Occipital lobe (tissue), 1 donor: ENCODE measurements at regions not wholly inside any gene's neighbourhood (a gene's known extent, or its start where the extent isn't known, plus 50 kb on each side); places are given as distances from the start of the nearest gene placed in this dataset.

ENCODE experiments used
- DNase-seq: peaks from one replicate; lab custom pipeline; 2025; lab: John Stamatoyannopoulos, UW

DNA sequence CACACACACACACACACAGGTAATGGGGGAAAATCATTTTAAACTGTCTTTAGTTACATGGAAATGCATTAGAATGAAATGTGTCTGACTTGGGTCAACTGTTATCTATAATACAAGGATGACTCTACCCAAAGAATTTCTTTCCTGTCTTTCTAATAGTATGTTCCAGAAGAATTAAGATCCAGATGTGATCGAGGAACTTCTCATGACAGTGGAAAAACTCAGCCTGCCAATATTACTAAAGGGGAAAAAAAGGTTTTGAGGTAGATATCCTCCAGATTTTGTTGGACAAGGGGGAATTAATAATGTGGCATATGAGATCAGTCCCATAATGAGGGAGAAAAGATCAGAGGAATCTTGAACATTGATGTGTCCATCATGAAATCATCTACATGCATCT lies 190.6 kb upstream of the MAP3K1 start:
- no peak for DNase-seq

DNA sequence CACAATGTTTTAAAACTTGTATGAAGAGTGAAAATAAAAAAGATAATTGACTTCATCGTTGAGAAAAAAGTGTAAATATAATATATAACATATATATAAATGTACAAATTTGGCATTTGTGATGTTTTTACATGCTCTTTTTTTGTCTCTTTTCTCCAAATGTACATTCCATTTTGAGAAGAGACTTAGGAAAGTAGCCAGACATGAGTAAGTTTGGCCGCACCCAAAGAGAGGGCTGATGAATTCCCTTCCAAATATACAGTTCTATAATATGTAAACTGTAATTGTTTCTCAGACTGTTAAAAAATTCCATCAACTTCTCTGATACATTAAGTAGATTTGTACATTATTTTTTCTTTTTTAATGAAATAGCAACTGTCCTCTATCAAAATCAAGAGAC lies 193.2 kb upstream of the MAP3K1 start:
- DNase-seq = no peak

DNA sequence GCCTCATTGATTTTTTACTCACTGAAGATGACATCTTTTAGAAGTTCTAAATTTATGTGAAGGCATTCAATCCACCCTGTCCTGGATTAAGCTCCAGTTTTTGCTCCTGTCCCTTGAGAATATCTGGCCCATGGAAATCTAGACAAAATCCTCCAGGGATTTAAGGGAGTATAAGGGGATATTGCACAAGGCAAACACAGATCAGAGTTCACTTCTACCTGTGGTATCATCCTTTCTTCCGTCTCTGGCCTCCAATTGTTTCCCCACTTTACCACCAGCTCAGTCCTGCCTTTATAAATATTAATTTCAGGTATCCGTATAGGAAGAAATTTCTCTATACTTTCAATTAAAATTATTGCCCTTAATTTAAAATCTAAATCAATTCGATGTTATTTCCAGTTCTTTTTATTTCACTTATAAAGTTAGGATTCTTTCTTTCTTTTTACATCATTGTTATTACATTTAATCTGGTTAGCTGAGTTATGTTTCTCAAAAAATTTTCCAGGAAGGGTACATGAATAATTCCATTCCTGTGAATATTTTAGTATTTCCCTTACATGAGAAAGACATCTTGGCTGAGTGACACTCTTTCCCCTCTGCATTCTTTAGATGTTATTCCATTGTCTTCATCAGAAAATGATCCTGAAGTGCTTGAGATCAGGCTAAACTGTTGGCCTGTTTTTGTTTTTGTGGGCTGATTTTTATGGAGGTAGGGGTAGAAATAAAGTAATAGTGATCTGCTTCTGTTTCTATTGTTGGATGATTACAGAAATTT lies 194.3 kb upstream of the MAP3K1 start:
- DNase-seq = no peak

DNA sequence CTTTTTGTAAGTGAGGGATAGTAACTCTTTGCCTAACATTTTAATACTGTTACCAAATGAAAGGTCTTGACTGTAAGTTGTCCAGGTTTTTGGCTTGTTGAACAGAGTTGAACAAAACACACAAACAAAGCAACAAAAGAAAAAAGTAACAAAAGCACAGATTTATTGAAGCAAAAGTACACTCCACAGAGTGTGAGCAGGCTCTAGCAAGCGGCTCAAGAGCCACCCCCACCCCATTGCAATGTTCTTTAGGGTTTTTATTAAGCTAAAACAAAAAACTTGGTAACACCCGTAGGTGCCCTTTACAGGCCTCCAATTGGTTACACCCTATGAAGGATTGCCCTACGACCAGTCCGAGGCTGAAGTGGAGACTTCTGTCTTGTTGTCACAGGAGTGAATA lies 197.4 kb upstream of the MAP3K1 start:
- no peak for DNase-seq

DNA sequence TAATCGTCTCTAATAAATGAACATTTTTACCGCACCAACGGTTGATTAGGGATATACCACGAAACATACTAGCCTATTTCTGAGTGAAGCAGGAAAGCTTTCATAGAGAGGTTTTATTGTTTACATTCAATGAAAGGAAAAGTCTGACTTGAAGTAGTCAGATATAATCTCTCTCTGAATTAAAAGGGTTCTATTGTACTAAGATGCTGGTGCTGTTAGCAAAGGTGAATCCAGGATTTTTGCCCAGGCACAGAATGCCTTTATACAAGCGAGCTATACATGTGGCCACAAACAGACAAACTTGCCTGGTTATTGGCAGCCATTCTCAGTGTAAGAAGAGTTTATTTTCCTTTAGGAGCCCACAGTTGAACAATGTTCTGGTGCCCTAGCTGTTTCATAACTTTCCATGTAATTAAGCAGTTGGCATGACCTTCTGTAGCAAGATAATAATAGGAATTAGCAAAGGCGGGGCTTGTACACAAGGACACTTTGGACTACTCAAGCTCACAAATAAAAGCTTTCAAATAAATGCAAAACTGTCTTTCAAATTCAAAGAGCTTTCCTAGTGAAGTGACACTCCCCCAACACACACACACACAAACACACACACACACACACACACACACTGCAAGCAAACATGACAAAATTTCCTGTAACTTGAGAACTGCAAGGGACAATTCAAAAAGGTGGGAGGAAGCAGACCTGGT lies 198.7 kb upstream of the MAP3K1 start:
- no peak for DNase-seq

DNA sequence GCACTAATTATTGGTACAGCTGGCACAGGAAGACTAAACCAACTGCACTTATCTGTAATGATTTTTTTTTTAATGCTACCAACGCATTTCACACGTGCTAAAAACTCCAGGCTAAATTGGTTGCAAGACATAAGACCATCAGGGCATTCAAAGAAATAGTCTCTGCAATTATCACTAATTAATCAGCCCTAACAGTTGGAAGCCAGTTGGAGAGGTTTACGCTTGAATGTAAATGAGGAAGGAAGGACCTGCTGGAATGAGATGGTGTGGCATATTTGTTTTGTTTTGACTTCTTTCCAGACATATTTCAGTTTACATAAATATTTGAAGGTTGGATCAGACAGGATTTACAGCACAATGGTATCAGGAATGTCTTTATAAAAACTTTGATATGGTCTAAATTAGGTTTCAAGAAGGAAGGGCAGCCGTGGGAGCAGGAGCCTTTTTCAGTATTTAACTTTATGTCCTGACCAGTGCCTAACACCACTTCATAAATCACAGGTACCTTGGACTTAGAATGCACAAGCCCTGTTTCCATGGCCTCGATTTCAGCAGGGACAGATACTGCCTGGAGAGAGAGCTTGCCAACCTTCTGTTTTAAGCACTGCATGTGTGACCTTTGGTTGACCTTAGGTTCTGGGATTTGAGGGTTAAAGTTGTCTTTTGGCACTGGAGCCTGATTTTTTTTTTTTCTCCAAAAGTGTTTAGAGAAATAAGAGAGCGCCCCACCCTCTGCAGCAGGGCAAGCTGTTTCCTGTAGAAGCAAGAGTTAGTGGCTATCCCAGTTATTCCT lies 199.8 kb upstream of the MAP3K1 start:
- no peak for DNase-seq

DNA sequence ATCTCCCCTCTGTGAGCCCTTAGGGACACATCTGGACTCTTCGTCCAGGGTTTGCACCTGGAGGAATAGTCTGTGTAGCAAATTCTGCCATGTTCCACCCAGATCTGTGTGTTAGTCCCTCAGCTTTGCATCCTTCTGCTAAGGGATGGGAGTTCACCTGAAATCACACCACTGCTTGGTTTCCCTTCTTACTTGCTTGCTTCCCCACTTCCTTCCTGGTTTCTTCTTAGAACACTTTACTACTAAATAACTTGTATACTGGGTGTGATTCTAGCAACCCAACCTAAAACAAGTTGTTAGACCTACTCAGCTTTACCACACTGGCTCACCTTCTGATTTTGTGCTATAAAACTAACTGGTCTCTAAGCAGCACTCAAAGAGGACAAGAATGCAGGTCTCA lies 202.6 kb upstream of the MAP3K1 start:
- DNase-seq = no peak

DNA sequence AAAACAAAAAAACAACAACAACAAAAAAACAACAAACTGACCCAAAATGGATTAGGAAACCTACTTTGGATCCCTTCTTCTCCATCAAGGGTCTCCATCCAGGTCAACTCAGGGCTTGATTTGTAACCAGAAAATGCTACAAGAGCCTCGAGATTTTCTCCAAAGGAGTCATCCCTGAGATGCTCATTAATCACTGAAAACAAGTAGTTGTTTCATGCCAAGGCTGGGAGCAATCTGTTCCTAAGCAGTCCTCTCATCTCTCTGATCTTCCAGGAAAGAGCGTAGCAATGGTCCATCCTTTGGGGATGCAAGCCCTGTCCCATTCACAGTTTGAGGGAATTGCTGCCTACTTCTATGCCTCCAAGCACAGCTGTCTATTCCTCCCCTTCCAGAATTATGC lies 203.0 kb upstream of the MAP3K1 start:
- DNase-seq = no peak

DNA sequence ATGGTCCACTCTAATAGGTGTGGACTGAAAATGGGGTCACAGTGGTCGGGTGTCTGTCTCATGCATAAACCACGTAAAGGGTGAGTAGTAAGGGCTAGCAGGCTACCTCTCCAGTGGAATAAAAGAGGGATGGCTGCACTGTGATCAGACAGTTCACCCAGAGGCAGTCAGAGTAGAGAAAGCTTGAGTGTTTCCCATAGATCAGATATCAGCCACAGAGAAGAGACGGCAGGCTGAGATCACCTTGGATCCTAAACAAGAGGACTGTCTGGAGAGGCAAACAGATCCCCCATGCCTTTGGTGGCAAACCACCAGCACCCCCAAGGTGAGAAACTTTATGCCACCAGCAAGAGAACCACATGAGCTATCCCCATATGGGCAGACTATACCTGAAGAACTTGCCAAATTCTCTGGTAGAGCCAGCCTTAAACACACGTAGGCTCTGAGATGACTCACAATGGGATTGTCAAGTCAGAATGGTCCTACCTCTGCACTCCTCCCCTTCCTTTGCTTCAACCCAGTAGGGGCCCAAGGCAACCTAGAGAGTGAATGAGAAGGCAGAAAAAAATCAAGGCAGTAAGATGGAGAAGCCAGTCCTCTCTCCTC lies 205.2 kb upstream of the MAP3K1 start:
- no peak for DNase-seq

DNA sequence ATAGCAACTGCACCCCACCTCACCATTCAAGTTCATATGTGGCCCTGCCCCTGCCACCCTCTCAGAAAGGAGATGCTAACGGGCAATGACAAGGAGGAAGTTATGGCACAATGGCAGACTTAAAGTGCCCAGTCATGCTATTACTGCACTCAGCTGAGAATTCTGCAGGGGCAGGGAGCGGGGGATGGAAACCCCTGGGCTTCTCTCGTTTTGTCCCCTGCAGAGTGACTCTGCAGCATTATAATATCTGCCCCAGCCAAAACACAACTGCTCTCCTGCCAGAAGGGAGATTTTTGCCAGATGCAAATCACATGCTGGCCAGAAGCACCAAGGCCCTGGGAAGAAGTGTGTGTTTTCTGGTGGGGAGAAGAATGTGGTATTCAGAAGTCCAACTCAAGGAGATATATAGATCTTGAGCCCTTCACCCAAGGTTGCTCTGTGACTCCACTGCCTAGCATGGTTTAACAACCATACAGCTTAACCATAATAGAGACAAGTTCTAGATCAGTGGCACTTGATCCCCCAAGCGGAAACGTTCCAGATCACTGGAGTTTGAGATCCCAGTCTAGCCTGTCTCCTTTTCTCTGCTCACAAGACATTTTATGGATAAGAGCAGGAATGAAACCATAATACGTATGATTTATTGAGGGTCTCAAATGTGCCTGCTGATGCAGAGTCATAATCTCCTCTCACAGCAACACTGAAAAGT lies 207.0 kb upstream of the MAP3K1 start:
- DNase-seq = no peak

DNA sequence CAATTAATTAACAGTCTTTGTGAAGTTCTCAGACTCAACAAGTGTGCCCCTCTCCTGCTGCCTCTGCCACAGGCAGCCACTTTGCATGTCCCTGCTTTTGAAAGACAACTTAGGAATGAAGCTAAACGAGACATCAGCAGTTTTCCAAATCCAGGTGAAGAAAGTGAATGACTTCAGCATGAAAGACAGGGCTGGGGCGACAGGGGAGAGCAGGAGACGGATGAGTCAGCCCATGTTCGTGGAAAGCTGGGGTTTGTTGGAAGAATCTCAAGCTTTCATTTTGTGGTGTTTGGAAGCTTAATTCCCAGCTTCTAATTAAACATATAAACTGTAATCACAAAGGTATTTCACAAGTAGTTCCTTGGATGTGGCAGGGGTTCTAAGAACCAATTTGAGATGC lies 207.8 kb upstream of the MAP3K1 start:
- no peak for DNase-seq

DNA sequence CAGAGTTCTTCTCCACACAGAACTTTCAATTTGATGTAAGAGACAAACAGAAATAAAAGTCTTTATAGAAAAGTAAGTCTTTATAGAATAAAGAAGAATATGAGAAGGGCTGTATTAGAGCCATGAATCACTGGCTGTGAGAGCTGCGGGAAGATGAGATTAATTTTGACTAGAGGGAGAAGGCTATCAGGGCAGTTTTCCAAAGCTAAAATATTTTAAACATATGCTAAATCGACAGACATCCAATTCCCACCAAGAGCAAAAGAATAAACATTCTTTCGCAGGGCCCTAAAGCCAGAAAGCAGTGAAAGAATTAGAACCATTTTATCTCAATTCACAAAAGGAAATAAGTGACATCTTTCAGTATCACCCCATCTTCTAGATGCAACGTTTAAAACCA lies 208.3 kb upstream of the MAP3K1 start:
- DNase-seq = no peak

DNA sequence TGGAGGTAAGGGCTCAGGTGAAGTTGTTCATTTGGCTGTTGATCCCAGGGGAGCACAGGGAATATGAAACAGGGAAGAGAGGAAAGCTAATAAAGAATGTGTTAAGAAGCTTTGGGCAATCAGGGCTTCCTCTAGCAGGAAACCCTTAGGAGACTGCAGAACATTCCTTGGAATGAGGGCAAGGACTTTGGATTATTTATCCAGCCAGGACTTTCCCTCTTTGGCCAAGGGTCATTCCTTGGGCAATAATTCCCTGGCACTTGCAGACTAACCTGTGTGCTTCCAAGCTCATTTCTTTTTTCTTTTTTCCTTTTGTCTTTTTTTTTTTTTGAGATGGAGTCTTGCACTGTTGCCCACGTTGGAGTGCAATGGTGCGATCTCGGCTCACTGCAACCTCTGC lies 209.2 kb upstream of the MAP3K1 start:
- no peak for DNase-seq

DNA sequence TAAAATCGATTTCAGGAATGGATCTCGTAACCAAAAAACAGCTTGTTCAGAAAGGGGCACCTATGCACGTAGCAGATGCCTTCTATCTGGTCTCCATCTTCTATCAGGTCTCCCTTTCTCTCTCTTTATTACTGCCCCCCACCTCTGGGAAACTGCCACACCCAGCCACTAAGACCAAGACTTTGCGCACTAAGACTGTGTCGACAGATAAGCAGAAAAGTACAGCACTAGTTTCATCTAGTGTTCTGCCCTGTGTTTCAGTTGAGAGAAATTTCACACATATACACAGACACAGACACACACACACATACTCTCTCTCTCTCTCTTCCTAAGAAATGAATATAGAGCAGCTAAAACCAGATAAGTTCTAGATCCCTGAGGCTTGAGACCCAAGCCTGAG lies 210.1 kb upstream of the MAP3K1 start:
- DNase-seq = no peak

DNA sequence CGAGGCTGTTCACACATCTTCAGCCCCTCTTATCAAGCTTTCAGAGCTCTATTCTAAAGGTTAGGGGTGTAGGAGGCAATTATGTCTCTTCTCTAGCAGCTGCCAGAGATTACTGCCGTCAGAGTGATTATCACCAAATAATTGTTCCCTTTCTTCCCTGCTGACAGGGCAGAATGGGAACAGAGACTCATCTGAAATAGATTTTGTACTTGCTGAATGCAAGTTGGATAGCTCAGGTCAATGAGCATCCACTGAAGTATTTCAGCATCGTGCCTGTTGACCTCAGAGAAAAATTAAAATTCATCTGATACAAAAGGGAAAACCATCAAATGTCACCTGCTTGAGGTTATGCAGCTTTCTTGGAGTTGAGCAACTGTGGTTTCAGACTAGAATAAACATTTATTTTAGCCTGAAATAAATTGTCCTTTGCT lies 213.7 kb upstream of the MAP3K1 start:
- DNase-seq = no peak

DNA sequence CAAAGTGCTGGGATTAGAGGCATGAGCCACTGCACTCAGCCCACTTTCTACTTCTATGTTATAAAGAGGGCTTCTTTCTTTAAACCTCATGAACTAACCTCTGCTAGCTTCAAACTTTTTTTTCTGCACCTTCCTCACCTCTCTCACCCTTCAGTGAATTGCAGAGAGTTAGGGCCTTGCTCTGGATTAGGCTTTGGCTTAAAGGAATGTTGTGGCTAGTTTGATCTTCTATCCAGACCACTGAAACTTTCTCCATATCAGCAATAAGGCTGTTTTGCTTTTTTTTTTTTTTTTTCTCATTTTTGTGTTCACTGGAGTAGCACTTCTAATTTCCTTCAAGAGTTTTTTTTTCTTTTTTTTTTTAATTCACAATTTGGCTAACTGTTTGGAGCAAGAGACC lies 216.4 kb upstream of the MAP3K1 start:
- DNase-seq = no peak

DNA sequence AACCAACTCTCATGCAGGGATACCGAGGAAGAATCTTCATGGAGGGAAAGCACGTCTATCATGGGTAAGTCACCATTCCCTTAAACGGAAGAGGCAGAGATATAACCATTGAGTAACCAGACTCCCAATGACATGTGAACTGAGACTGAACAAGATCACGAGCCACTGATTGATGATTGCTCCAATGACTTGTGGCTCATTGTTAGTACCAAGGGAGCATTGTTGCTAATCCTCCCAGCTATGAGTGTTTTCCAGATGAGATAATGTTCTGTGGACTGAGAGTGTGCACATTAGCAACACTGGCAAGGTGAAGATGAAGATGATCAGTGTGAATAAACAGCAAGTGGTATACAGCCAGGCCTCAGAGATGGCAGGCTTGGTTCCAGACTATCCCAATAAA lies 219.2 kb upstream of the MAP3K1 start:
- no peak for DNase-seq

DNA sequence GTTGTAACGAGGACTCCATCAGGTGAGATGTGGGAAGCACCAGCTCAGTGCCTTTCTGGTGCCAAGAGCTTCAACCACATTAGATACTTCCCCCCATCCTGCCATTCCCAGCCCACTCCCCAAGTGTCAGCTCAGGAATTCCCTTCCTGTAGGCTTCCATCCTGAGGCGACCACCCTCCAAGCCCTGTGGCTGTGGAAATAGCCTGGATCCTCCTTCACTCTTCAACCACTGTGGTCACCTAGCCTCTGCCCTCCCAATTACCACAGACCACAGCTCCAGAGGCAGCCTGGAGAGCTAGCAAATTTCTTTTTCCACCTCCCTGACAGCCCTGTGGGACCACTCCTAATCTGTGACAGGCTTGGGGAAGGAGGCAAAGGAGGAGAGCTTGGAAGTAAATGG lies 219.8 kb upstream of the MAP3K1 start:
- no peak for DNase-seq

DNA sequence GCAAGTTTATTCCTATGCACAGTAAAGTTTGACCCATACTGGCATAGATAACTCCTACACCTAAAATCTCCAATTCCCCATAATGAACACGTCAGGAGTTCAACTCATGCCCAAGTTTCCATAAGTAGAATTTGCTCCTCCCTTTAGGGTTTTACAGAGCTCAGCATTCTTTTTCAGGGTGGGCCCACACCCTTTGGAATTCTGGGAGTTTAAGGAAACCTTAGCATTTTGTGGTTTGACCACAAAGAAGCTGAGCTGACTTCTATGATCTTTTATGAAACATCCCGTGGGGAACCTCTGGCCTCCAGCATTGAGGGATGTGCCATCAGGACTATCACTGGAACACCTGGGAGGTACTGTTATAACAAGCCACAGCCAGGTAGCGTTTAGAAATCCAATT lies 220.6 kb upstream of the MAP3K1 start:
- DNase-seq = no peak

DNA sequence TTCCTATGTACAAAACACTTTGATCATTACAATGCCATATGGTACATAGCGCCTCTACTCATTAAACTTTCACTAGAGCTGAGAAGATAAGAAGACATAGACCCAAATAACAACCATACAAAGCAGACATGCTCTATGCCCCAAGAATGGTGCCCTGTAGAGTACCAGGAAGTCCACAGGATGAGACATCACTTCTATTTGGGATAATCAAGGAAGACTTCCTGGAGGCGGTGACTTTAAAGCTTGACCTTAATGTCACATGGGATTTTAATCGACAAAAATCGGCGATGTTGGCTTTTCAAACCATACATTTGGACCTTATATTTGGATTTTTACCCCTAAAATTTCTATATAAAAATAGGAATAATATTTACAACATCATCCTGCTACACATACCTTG lies 224.3 kb upstream of the MAP3K1 start:
- no peak for DNase-seq

DNA sequence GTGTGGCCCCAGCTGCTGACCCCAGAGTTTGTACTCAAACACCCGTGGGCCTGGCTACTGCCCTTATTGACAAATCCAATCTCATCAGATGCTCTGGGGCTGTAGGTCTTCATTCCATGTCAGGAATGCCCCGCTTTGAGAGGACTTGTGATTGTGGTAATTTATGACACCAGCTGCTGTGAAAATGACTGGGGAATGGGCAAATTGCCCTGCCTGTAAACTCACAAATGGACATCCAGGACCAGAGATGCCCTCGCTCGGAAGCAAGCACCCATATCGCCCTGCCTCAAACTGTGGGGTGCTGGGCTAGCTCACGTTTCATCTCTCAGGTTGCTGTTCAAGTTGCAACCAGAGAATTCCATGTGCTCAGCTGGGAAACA lies 225.9 kb upstream of the MAP3K1 start:
- no peak for DNase-seq
